ENCODE measurements at regions not wholly inside any gene's neighbourhood (a gene's known extent, or its start where the extent isn't known, plus 50 kb on each side); places are given as distances from the start of the nearest gene placed in this dataset.

DNA sequence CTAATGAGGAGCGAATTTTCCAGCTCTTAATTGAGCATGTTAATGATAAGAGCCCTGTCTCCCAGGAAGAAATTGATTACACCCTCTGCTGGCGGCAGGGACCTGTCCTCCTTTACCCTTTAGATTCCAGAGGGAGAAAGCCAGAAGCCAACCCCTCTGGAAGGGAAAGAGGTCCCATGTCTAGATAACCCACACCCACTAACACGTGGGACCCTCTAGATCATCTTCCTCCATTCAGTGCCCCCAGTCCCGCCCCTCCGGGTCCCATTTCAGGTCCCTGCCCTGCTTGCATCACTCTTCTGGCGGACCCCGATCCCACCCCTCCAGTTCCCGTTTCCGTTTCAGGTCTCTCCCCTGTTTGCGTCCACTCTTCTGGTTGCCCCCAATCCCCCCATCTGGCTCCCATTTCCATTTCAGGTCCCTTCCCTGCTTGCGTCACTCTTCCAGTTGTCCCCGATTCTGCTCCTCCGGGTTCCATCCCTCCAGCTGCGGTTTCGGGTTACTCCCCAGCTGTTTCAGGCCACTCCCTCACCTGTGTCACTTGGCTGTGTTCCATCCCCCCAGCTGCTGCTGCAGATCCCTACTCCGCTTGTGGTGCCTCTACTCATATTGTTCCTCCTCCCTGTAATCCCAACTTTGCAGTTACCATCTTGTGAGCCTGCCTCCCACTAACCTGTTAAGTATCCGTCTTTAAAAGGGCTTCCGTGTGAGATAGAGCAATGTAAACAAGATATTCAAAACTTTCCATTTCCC lies 202.4 kb downstream of the SH2D4B start:
- TF ChIP-seq, protein P1, sequence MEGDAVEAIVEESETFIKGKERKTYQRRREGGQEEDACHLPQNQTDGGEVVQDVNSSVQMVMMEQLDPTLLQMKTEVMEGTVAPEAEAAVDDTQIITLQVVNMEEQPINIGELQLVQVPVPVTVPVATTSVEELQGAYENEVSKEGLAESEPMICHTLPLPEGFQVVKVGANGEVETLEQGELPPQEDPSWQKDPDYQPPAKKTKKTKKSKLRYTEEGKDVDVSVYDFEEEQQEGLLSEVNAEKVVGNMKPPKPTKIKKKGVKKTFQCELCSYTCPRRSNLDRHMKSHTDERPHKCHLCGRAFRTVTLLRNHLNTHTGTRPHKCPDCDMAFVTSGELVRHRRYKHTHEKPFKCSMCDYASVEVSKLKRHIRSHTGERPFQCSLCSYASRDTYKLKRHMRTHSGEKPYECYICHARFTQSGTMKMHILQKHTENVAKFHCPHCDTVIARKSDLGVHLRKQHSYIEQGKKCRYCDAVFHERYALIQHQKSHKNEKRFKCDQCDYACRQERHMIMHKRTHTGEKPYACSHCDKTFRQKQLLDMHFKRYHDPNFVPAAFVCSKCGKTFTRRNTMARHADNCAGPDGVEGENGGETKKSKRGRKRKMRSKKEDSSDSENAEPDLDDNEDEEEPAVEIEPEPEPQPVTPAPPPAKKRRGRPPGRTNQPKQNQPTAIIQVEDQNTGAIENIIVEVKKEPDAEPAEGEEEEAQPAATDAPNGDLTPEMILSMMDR (conservative IDR thresholded peaks at IDR 0.05; ENCODE audit: low read depth, low read length) = no peak
- TF ChIP-seq RFX5 (IDR thresholded peaks at IDR 0.05; ENCODE audit: low read depth, low read length) (no peak), POLR2A (IDR thresholded peaks at IDR 0.05; ENCODE audit: low read depth, low read length) (no peak), NFE2L2 (IDR thresholded peaks at IDR 0.05; ENCODE audit: low read depth, low read length) (no peak), FOS (IDR thresholded peaks at IDR 0.05; ENCODE audit: low read depth, low read length) (no peak), SMC3 (IDR thresholded peaks at IDR 0.05; ENCODE audit: low read depth, low read length) (no peak), RCOR1 (IDR thresholded peaks at IDR 0.05; ENCODE audit: insufficient replicate concordance, low read length) (no peak), MAFK (IDR thresholded peaks at IDR 0.05; ENCODE audit: low read depth, low read length) (no peak), BHLHE40 (IDR thresholded peaks at IDR 0.05; ENCODE audit: low read depth, low read length) (no peak), MXI1 (IDR thresholded peaks at IDR 0.05; ENCODE audit: borderline replicate concordance, low read depth, low read length) (no peak), RAD21 (IDR thresholded peaks at IDR 0.05; ENCODE audit: low read length) (no peak)
- TF ChIP-seq, protein P2, sequence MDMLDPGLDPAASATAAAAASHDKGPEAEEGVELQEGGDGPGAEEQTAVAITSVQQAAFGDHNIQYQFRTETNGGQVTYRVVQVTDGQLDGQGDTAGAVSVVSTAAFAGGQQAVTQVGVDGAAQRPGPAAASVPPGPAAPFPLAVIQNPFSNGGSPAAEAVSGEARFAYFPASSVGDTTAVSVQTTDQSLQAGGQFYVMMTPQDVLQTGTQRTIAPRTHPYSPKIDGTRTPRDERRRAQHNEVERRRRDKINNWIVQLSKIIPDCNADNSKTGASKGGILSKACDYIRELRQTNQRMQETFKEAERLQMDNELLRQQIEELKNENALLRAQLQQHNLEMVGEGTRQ (IDR thresholded peaks at IDR 0.05; ENCODE audit: low read depth, low read length) = no peak

Measured in IMR-90 (cell line).